GM12864 (cell line): ENCODE measurements at regions not wholly inside any gene's neighbourhood (a gene's known extent, or its start where the extent isn't known, plus 50 kb on each side); places are given as distances from the start of the nearest gene placed in this dataset.
A peak's percentile ranks its signal among the peaks of the same experiment; 100 is the strongest.

ENCODE experiments used
- DNase-seq: peaks from one replicate; pipeline ENCODE4 v3.0.0-alpha.2; 2011; ENCODE audit warnings: low read depth
- H3K4me3 ChIP-seq: 2 replicates; pipeline ENCODE4 v1.5.1; 2011; ENCODE audit warnings: mild to moderate bottlenecking, low read depth, low read length, control low read depth
- CTCF ChIP-seq: IDR thresholded peaks from 2 replicates; pipeline ENCODE4 v1.5.1; 2011; ENCODE audit warnings: low read depth, mild to moderate bottlenecking, moderate library complexity, low read length, control low read depth, inconsistent platforms; ENCODE audit errors: missing control alignments

- H3K4me3 ChIP-seq: no peak overlapping the region
- no peak for TF ChIP-seq CTCF
- no peak for DNase-seq
Measured at GRCh38 chr6:156402628-156403027, 374.6 kb upstream of the ARID1B start.

- DNase-seq: no peak
- TF ChIP-seq CTCF: no peak
- no peak overlapping the region for H3K4me3 ChIP-seq
Measured at GRCh38 chr6:156402227-156402626, 375.0 kb upstream of the ARID1B start.

- H3K4me3 ChIP-seq: no peak overlapping the region
- DNase-seq: no peak
- no peak for TF ChIP-seq CTCF
Measured at GRCh38 chr6:156400487-156400886, 376.7 kb upstream of the ARID1B start.

GRCh38 chr6:156398966-156399365 is 378.2 kb upstream of the ARID1B start:
- DNase-seq: no peak
- H3K4me3 ChIP-seq: no peak overlapping the region
- no peak for TF ChIP-seq CTCF

- DNase-seq: no peak
- TF ChIP-seq CTCF: no peak
Measured at GRCh38 chr6:156398371-156398770, 378.8 kb upstream of the ARID1B start.

GRCh38 chr6:156396791-156397418 is 380.3 kb upstream of the ARID1B start:
- no peak for DNase-seq
- no peak for TF ChIP-seq CTCF
- H3K4me3 ChIP-seq: peak overlapping the region; percentile 40

More at GRCh38 chr6:156398371-156398770, 378.8 kb upstream of the ARID1B start:
- H3K4me3 ChIP-seq: no peak overlapping the region
